Fibroblast of pulmonary artery (primary cell): ENCODE measurements at regions not wholly inside any gene's neighbourhood (a gene's known extent, or its start where the extent isn't known, plus 50 kb on each side); places are given as distances from the start of the nearest gene placed in this dataset.

Experiments used
- DNase-seq: peaks from one replicate; pipeline ENCODE4 v3.0.0-alpha.2; 2010; ENCODE audit warnings: low read depth
- H3K4me3 ChIP-seq: replicated peaks from 2 replicates; pipeline ENCODE4 v1.5.1; 2011; ENCODE audit warnings: low read depth, mild to moderate bottlenecking, control low read depth, low read length, moderate library complexity
- TF ChIP-seq, protein P1 (sequence below): IDR thresholded peaks from 2 replicates; pipeline ENCODE4 v1.5.1; 2011; ENCODE audit warnings: mild to moderate bottlenecking, control low read depth, low read length, inconsistent platforms; ENCODE audit errors: missing control alignments

DNA sequence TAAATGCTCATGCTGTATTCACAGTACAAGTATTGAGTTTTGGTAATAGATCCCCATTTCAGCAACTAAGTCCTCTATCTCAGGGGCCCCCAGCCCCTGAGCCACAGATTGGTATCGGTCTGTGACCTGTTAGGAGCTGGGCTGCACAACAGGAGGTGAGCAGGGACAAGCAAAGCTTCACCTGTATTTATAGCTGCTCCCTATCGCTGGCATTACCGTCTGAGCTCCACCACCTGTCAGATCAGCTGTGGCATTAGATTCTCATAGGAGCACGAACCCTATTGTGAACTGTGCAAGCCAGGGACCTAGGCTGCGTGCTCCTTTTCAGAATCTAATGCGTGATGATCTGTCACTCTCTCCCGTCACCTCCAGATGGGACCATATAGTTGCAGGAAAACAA lies 262.8 kb upstream of the UBE2E2 start:
- no peak for DNase-seq
- TF ChIP-seq, protein P1, sequence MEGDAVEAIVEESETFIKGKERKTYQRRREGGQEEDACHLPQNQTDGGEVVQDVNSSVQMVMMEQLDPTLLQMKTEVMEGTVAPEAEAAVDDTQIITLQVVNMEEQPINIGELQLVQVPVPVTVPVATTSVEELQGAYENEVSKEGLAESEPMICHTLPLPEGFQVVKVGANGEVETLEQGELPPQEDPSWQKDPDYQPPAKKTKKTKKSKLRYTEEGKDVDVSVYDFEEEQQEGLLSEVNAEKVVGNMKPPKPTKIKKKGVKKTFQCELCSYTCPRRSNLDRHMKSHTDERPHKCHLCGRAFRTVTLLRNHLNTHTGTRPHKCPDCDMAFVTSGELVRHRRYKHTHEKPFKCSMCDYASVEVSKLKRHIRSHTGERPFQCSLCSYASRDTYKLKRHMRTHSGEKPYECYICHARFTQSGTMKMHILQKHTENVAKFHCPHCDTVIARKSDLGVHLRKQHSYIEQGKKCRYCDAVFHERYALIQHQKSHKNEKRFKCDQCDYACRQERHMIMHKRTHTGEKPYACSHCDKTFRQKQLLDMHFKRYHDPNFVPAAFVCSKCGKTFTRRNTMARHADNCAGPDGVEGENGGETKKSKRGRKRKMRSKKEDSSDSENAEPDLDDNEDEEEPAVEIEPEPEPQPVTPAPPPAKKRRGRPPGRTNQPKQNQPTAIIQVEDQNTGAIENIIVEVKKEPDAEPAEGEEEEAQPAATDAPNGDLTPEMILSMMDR, result no peak
- no peak overlapping the region for H3K4me3 ChIP-seq

DNA sequence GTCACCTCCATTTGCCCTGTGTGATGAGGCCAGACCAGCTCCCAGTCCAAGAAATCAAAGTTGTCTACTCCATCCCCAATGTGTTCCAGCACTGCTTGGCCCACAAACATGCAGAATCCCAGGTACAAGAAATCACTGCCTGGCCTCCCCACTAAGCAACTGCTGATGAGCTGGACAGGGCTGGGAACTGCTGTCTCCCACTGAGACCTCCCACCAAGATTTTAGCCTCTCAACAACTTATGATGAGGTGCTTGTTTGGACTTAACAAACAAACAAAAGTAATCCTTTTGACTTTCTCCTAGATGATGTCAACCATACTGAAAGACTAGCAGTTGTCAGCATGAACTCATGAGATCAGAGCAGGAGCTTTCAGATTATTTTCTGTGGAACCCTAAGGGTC lies 260.1 kb upstream of the UBE2E2 start:
- H3K4me3 ChIP-seq, result no peak overlapping the region
- TF ChIP-seq, protein P1, result no peak
- no peak for DNase-seq

DNA sequence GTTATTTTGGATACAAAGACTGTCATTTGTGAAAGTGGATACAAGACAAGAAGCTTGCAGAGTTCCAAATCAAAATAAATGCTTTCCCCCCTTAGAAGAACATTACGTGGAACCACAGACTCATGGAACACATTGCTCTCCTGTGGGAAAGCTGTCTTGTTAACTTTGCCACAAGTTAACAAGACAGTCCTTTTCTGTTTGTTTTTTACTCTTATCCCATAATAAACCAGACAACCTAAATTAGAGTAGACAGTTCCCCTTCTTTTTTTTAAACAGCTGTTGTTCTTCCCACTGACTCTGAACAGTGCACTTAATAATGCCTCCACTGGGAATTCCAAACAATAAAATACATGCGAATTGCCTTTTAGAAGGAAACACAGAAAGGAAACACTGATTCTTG lies 255.3 kb upstream of the UBE2E2 start:
- DNase-seq, result no peak
- TF ChIP-seq, protein P1, result no peak

DNA sequence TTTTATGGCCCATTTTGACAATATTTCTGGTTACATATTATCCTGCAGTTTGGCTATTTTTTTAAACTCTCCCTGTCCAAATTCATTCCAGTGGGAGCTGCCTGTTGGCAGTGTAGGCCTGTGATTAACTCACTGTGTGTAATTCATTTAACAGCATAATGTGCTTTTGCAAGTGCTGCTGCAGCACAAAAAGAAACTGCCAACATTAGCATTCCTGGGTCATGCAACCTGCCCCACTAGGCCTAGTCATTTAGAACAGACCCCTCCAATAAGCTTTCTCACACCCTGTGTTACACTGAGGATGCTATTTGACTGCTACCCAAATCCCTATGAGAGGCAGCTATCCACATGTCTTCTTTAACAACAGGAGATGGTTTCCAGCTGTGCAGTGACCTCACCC lies 251.2 kb upstream of the UBE2E2 start:
- no peak overlapping the region for H3K4me3 ChIP-seq
- no peak for DNase-seq
- TF ChIP-seq, protein P1, result no peak

More for the DNA sequence above, 255.3 kb upstream of the UBE2E2 start:
- no peak overlapping the region for H3K4me3 ChIP-seq

DNA sequence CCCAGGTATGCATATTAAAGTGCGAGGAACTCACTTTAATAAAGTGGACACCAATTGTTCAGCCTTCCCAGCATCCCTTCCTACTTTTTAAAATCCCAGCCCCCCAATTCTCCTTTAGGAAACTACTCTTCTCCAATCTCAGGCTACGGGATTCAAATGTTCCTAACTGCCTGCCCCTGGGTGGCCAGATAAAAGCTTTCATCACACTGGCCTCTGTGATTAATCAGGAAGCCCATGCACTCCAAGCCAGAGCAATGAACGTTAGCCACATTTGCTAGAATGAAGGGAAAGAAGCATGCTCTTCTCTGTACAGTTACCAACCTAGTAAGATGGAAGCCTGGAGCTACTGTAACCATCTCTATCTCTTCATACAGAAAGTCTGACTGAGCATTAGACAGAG lies 250.3 kb upstream of the UBE2E2 start:
- no peak overlapping the region for H3K4me3 ChIP-seq
- no peak for DNase-seq
- TF ChIP-seq, protein P1, result no peak

DNA sequence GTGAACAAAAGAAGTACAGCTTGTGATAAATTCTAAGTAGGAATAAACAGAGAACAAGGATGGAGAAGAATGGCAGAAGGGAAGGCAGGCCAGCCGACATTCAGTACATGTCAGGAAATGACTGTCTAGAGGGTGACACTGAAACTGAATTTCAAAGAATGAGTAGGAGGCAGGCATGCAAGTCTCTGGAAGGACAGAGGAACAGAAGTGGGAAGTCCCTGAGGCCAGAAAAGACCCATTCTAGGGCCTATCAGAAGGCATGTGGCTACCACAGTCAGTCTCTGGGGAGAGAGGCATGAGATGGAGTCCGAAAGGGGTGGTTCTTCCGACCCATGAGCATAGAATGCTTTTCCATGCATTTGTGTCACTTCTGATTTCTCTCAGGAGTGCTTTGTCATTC lies 243.5 kb upstream of the UBE2E2 start:
- TF ChIP-seq, protein P1, result no peak
- peak; percentile 3 for DNase-seq
- H3K4me3 ChIP-seq, result no peak overlapping the region

DNA sequence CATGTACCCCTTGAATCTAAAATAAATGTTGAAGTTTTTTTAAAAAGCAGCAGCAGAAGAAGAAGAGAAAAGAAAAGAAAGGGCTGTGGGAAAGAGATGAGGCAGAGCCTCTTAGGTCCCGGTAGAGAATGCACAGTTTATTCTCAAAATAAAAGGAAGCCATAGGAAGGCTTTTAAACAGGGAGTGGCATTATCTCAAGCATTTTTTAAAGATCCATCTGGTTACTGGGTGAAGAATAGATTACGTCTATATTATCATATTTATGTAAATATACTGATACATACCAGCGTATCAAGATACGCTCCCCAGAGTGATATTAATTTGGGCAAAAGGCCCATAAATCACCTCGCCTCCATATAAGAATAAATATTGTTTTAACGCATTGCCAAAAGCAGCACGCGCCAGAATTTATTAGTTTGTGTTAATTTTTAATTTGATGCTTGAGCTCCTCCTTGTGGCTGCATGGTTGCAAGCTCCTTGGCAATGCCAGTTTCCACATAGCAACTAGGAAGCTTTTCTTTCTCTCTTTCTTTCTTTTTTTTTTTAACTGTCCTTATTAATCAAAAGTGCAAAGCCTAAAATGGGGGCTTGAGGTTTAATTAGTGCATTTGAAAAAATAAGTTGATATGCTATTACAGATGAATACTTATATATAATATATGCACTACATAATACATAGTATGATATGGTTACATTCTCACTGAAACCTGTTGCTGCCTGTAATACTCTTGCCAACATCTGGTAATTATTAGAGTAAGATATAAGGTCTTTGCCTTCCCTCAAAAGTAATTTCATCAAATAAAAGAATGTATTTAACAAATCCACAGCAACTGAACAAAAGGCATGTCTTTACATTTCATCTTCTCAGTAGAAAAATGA lies 242.8 kb upstream of the UBE2E2 start:
- TF ChIP-seq, protein P1, result peak; percentile 88
- DNase-seq, result peak; percentile 64
- H3K4me3 ChIP-seq, result no peak overlapping the region
